ENCODE measurements at regions not wholly inside any gene's neighbourhood (a gene's known extent, or its start where the extent isn't known, plus 50 kb on each side); places are given as distances from the start of the nearest gene placed in this dataset.

GRCh38 chr5:52706775-52707174, 80.9 kb upstream of the ITGA1 start:
- Histone ChIP-seq H3K36me3 (no peaks in the 10 kb centered on the region), H3K27me3 (no peaks in the 10 kb centered on the region), H3K9me3 (no peaks in the 10 kb centered on the region), H3K27ac (peak overlapping the region in 1 of 2 donors; percentile 8), H3K4me1 (peaks cover 0 to 59% (median 12%) of the 10 kb centered on the region in 4 donors), H3K4me3 (no peak overlapping the region)
- DNase-seq = no peak
- intact Hi-C loops (cut with DNase I; ENCODE audit: low total_unique reads) = no loop called here
- TF ChIP-seq CTCF (IDR thresholded peaks at IDR 0.05) = no peak

- DNase-seq = no peak
- Histone ChIP-seq H3K27me3 (no peaks in the 10 kb centered on the region), H3K27ac (peak overlapping the region; percentile 38 to 41), H3K4me3 (no peak overlapping the region), H3K9me3 (no peaks in the 10 kb centered on the region), H3K4me1 (peaks cover 0 to 61% (median 12%) of the 10 kb centered on the region in 4 donors), H3K36me3 (no peaks in the 10 kb centered on the region)
- intact Hi-C loops (cut with DNase I; ENCODE audit: low total_unique reads) = no loop called here
- TF ChIP-seq CTCF (IDR thresholded peaks at IDR 0.05) = no peak
These were observed 80.1 kb upstream of the ITGA1 start for GRCh38 chr5:52707616-52708015.

GRCh38 chr5:52708463-52708862, 79.3 kb upstream of the ITGA1 start:
- H3K9me3 ChIP-seq = no peaks in the 10 kb centered on the region
- intact Hi-C loops (cut with DNase I; ENCODE audit: low total_unique reads) = no loop called here

GRCh38 chr5:52709167-52709925, 78.4 kb upstream of the ITGA1 start:
- no peaks in the 10 kb centered on the region for H3K27me3 ChIP-seq
- no peak for TF ChIP-seq CTCF (IDR thresholded peaks at IDR 0.05)
- intact Hi-C loops (cut with DNase I; ENCODE audit: low total_unique reads) = no loop called here
- H3K4me3 ChIP-seq = no peak overlapping the region
- no peaks in the 10 kb centered on the region for H3K36me3 ChIP-seq
- peak overlapping the region; percentile 23 to 48 for H3K27ac ChIP-seq
- H3K4me1 ChIP-seq = peaks cover 0 to 53% (median 10%) of the 10 kb centered on the region in 4 donors
- no peaks in the 10 kb centered on the region for H3K9me3 ChIP-seq
- DNase-seq = no peak

More at GRCh38 chr5:52708463-52708862, 79.3 kb upstream of the ITGA1 start:
- Histone ChIP-seq H3K27me3 (no peaks in the 10 kb centered on the region), H3K4me1 (peaks cover 0 to 53% (median 10%) of the 10 kb centered on the region in 4 donors), H3K36me3 (no peaks in the 10 kb centered on the region), H3K27ac (peak overlapping the region; percentile 38 to 41), H3K4me3 (no peak overlapping the region)
- no peak for TF ChIP-seq CTCF (IDR thresholded peaks at IDR 0.05)
- DNase-seq = no peak

- Histone ChIP-seq H3K4me3 (no peak overlapping the region), H3K27ac (peak overlapping the region; percentile 23 to 34), H3K36me3 (no peaks in the 10 kb centered on the region), H3K27me3 (no peaks in the 10 kb centered on the region), H3K4me1 (peaks cover 0 to 53% (median 10%) of the 10 kb centered on the region in 4 donors), H3K9me3 (no peaks in the 10 kb centered on the region)
- TF ChIP-seq CTCF (IDR thresholded peaks at IDR 0.05) = no peak
- DNase-seq = no peak
- intact Hi-C loops (cut with DNase I; ENCODE audit: low total_unique reads) = no loop called here
These were observed 77.3 kb upstream of the ITGA1 start for GRCh38 chr5:52710310-52710971.

Measured in tibial artery (tissue), 4 donors.